Liver (tissue), 8 donors: ENCODE measurements at regions not wholly inside any gene's neighbourhood (a gene's known extent, or its start where the extent isn't known, plus 50 kb on each side); places are given as distances from the start of the nearest gene placed in this dataset.

ENCODE experiments used
- DNase-seq: peaks from one replicate; pipeline ENCODE4 v3.0.0-alpha.2; 2017; ENCODE audit warnings: low spot score
- H3K27ac ChIP-seq, 2 donors: one replicate each; pipeline ENCODE4 v1.7.0; 2013; ENCODE audit warnings: inconsistent platforms in 2 of 2, low read length in 2 of 2, control low read depth in 1 of 2, low read depth in 1 of 2, mild to moderate bottlenecking in 1 of 2
- H3K27me3 ChIP-seq, 4 donors: one replicate each; pipeline versions ENCODE4 v1.6.1 to v1.7.0; 2013; ENCODE audit warnings: low read length in 3 of 4, inconsistent platforms in 1 of 4, mild to moderate bottlenecking in 1 of 4, moderate library complexity in 1 of 4; ENCODE audit not compliant: control insufficient read depth in 4 of 4, insufficient read depth in 4 of 4
- H3K36me3 ChIP-seq, 4 donors: one replicate each; pipeline versions ENCODE4 v1.6.1 to v1.7.0; 2013; ENCODE audit warnings: low read length in 3 of 4, mild to moderate bottlenecking in 3 of 4, low read depth in 1 of 4, moderate library complexity in 1 of 4; ENCODE audit not compliant: control insufficient read depth in 4 of 4, insufficient read depth in 3 of 4
- H3K4me1 ChIP-seq, 4 donors: one replicate each; pipeline versions ENCODE4 v1.6.1 to v1.7.0; 2013; ENCODE audit warnings: low read length in 3 of 4, mild to moderate bottlenecking in 3 of 4, moderate library complexity in 1 of 4; ENCODE audit not compliant: control insufficient read depth in 4 of 4, insufficient read depth in 4 of 4
- H3K4me3 ChIP-seq, 3 donors: one replicate each; pipeline versions ENCODE4 v1.6.1 to v1.7.0; 2013; ENCODE audit warnings: low read length in 3 of 3, control low read depth in 1 of 3, low read depth in 1 of 3, mild to moderate bottlenecking in 1 of 3
- H3K9ac ChIP-seq, 2 donors: one replicate each; pipeline ENCODE4 v1.7.0; 2013; ENCODE audit warnings: low read length in 2 of 2, mild to moderate bottlenecking in 2 of 2, moderate library complexity in 2 of 2, control low read depth in 1 of 2, low read depth in 1 of 2
- H3K9me3 ChIP-seq, 4 donors: one replicate each; pipeline versions ENCODE4 v1.6.1 to v1.7.0; 2013; ENCODE audit warnings: low read length in 3 of 4; ENCODE audit not compliant: control insufficient read depth in 4 of 4
- ATF3 ChIP-seq: IDR thresholded peaks from 2 replicates; pipeline ENCODE4 v1.6.1; 2016; ENCODE audit warnings: antibody characterized with exemption
- CTCF ChIP-seq: fragments of 150-350 bp; IDR thresholded peaks from 2 replicates; pipeline ENCODE4 v1.5.1; 2017; ENCODE audit warnings: improper control_type of control experiment, low read depth, low read length; ENCODE audit not compliant: missing input control
- EGR1 ChIP-seq, 2 donors: IDR thresholded peaks; 2 replicates each; pipeline ENCODE4 v1.6.1; 2016 to 2018; ENCODE audit warnings: antibody characterized with exemption in 2 of 2, low read depth in 2 of 2
- FOXA1 ChIP-seq: IDR thresholded peaks from 2 replicates; pipeline ENCODE4 v1.6.1; 2016; ENCODE audit warnings: antibody characterized with exemption
- FOXA2 ChIP-seq: IDR thresholded peaks from 2 replicates; pipeline ENCODE4 v1.6.1; 2016; ENCODE audit warnings: antibody characterized with exemption
- GABPA ChIP-seq, 2 donors: IDR thresholded peaks in 1 of 2; conservative IDR thresholded peaks in 1 of 2; 2 replicates each; pipeline ENCODE4 v1.6.1; 2016; ENCODE audit warnings: antibody characterized with exemption in 2 of 2, mild to moderate bottlenecking in 1 of 2, moderate library complexity in 1 of 2
- HNF4A ChIP-seq, 2 donors: conservative IDR thresholded peaks; 2 replicates each; pipeline ENCODE4 v1.6.1; 2016; ENCODE audit warnings: antibody characterized with exemption in 2 of 2, mild to moderate bottlenecking in 2 of 2
- HNF4G ChIP-seq: IDR thresholded peaks from 2 replicates; pipeline ENCODE4 v1.6.1; 2016; ENCODE audit warnings: antibody characterized with exemption
- JUND ChIP-seq, 2 donors: IDR thresholded peaks; 2 replicates each; pipeline ENCODE4 v1.6.1; 2016; ENCODE audit warnings: antibody characterized with exemption in 2 of 2
- NR2F2 ChIP-seq: IDR thresholded peaks from 2 replicates; pipeline ENCODE4 v1.6.1; 2016; ENCODE audit warnings: antibody characterized with exemption
- RAD21 ChIP-seq, 2 donors: IDR thresholded peaks; 2 replicates each; pipeline ENCODE4 v1.6.1; 2016; ENCODE audit warnings: antibody characterized with exemption in 2 of 2, mild to moderate bottlenecking in 2 of 2
- REST ChIP-seq: IDR thresholded peaks from 2 replicates; pipeline ENCODE4 v1.6.1; 2016; ENCODE audit warnings: antibody characterized with exemption, mild to moderate bottlenecking
- RXRA ChIP-seq, 2 donors: IDR thresholded peaks; 2 replicates each; pipeline ENCODE4 v1.6.1; 2017 to 2018; ENCODE audit warnings: antibody characterized with exemption in 2 of 2, mild to moderate bottlenecking in 1 of 2
- SP1 ChIP-seq: IDR thresholded peaks from 2 replicates; pipeline ENCODE4 v1.6.1; 2018; ENCODE audit warnings: antibody characterized with exemption, mild to moderate bottlenecking
- TAF1 ChIP-seq: conservative IDR thresholded peaks from 2 replicates; pipeline ENCODE4 v1.6.1; 2016; ENCODE audit warnings: antibody characterized with exemption, mild to moderate bottlenecking
- YY1 ChIP-seq: IDR thresholded peaks from 2 replicates; pipeline ENCODE4 v1.6.1; 2016; ENCODE audit warnings: antibody characterized with exemption, mild to moderate bottlenecking
- ZBTB33 ChIP-seq: IDR thresholded peaks from 2 replicates; pipeline ENCODE4 v1.6.1; 2016; ENCODE audit warnings: antibody characterized with exemption
- WGBS: extraction: QIAGEN DNeasy Blood & Tissue Kit; methylation state at CpG from one replicate; pipeline ENCODE4 v1.1.7; 2013; 5-methylcytosine and 5-hydroxymethylcytosine counted together
- donor health status: healthy.
- donor health status: healthy.
- donor health status: healthy.
- donor health status: healthy.
- donor health status: healthy.

GRCh38 chr5:89199306-89199705 lies 316.3 kb upstream of the MEF2C start (continued):
- TF ChIP-seq ZBTB33 (no peak), FOXA1 (no peak), YY1 (no peak), HNF4A (conservative IDR thresholded peaks at IDR 0.05) (no peak)

- 78% methylated on average over 2 of the region's 2 CpGs for WGBS
- H3K4me1 ChIP-seq, result peaks cover 0 to 2% (median 0%) of the 10 kb centered on the region in 4 donors
- no peaks in the 10 kb centered on the region for H3K27me3 ChIP-seq
- no peak for TF ChIP-seq ATF3
- no peak for TF ChIP-seq FOXA1
- no peak for TF ChIP-seq NR2F2
- TF ChIP-seq SP1, result no peak
- no peak for TF ChIP-seq YY1
- TF ChIP-seq HNF4G, result no peak
- no peak for TF ChIP-seq RXRA (IDR thresholded peaks at IDR 0.05)
- no peak for TF ChIP-seq JUND (IDR thresholded peaks at IDR 0.05)
- TF ChIP-seq ZBTB33, result no peak
- no peak for TF ChIP-seq EGR1 (IDR thresholded peaks at IDR 0.05; ENCODE audit: low read depth in 2 of 2)
- no peak for TF ChIP-seq CTCF
- no peak for TF ChIP-seq FOXA2
- no peak for TF ChIP-seq REST
- TF ChIP-seq RAD21 (IDR thresholded peaks at IDR 0.05), result no peak
- TF ChIP-seq TAF1, result no peak
- TF ChIP-seq GABPA (IDR thresholded peaks at IDR 0.05 in 1 of 2, conservative IDR thresholded peaks at IDR 0.05 in 1 of 2), result no peak
- DNase-seq, result no peak
- H3K9ac ChIP-seq, result no peak overlapping the region
- H3K36me3 ChIP-seq, result no peaks in the 10 kb centered on the region
- H3K9me3 ChIP-seq, result no peaks in the 10 kb centered on the region
- no peak overlapping the region for H3K4me3 ChIP-seq
- no peak overlapping the region for H3K27ac ChIP-seq
Measured at GRCh38 chr5:89191374-89191773, 308.4 kb upstream of the MEF2C start.
